NK-92 treated with Interleukin-12 subunit alpha and Interleukin-12 subunit beta, amount 100 ng/mL, for 24 hours (cell line): ENCODE measurements at regions not wholly inside any gene's neighbourhood (a gene's known extent, or its start where the extent isn't known, plus 50 kb on each side); places are given as distances from the start of the nearest gene placed in this dataset.
"Not testable (repeated sequence)": the region's sequence is repeated elsewhere in the genome, so short reads cannot be mapped to it uniquely, and the experiment has no call there.

ENCODE experiments used
- DNase-seq: peaks from one replicate; lab custom pipeline; 2025; lab: John Stamatoyannopoulos, UW

DNA sequence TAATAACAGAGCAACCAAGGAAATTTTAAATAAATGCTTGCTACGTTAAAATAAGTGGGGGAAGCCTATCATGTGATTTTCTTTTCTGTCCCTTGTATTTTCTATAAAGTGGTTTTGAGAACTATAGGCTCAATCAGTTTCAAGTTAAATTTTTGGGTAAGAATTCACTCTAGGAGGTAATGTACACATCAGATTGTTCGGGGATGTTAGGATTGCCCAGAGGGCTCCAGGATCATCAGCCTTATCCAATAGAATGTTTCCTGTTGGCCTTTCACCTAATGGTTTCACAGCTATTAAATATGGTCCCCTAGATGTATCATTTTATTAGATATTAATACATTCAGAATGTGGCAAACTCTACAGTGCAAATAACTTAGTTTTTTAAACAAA, 438.4 kb upstream of the NPVF start:
- no peak for DNase-seq

- no peak for DNase-seq
These were observed 441.0 kb upstream of the NPVF start for GRCh38 chr7:25669281-25669781.

DNA sequence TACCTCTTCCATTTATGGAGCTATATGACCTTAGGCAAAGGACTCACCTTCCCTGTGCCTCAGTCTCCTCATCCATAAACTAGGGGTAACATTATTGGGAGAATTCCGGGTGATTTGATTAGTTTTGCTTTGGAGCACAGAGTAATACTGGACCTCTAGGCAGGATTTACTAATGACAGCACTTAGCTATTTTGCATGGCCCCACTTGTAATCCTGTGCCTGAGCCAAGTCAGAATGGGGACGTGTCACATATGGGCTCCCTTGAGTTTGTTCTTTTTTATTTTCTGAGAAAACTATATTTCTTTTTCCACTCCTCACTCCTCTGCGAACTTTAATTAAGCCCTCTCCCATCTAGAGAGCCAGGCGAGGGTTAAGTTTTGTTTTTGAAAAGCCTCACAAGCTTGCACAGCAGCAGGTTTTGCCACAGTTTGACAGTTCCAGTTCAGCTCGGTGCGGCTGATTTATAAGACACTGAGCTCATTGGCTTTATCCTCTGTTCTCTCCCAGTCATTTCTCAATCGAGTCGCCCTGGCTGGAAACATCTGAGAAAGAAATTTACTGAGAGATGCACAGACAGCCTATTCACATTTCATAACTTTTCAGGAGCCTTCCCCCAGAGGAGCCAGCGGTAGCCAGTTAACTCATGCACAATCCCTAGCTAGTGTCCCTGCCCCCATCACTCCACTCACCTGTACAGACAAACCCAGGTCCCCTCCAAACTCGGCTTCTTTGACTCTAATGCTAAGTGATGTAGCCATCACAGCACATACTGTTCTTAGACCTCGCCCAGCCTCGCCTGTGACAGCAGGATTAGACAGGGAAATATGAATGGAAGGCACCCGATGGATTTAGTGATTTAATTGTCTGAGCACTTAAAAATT, 441.9 kb upstream of the NPVF start:
- no peak for DNase-seq

DNA sequence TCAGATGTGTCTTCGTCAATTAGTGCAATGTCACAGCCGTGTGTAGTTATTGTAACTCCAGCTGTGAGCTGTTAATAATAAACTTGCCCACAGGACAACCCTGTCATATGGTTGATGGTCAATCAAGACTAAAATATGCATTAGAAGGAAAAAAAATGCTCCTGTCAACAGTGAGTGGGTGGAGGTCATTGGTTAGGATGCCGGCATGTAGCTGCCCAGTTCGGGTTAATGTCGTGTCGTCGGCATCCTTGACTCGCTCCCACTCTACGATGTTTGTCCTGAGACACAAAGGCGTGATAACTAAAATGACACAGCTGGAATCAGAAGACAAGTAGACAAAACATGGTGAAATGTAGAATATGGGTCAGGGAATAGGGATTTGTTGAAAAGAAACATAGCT, 442.8 kb upstream of the NPVF start:
- DNase-seq = no peak

DNA sequence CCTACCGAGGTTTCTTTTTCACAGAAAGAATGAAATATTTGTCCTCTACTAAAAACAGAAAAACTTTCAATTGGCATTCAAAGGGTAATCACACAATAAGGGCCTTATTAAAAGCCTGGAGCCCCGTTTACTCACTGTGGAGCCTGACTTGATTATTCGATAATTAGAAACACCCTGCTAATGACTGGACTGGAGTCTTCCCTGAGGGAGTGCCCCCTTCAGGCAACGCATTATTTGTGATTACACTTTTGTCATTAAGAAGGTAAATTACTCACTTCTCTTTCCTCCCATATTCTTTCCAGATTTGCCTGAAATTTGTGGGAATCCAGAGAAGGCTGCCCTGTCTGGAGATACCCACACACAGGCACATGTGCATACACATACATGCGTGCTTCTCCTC, 444.2 kb upstream of the NPVF start:
- no peak for DNase-seq

DNA sequence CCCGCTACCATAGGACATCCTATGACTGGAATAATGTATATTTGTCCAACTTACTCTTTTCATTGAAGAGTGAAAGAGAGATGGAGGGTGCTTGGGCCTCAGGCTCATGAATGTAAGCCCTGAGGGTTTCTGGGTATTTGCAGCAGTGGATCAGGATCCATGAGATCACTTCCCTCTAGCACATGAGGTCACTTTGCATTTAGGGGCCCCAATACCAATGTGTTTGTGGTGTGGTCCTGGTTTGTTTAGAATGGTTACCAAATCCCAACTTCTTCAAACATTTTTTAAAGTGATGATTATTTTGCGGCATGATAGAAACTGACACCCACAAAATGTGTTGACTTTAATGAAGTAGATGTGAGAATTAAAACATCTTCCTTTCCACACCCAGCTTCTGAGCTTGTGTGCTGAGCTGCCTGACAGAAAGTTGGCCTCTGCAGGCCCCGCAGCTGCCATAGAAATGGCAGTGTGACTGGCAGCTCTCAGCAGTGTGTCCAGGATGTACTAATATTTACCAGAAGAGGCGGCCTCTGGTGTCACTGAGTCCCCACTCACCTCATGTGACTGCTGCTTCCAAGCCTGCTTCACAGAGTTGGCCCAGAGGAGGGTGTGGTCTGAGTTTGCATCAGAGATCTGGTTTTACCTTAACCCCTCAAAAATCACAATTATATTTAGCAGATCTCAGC, 447.6 kb upstream of the NPVF start:
- no peak for DNase-seq

DNA sequence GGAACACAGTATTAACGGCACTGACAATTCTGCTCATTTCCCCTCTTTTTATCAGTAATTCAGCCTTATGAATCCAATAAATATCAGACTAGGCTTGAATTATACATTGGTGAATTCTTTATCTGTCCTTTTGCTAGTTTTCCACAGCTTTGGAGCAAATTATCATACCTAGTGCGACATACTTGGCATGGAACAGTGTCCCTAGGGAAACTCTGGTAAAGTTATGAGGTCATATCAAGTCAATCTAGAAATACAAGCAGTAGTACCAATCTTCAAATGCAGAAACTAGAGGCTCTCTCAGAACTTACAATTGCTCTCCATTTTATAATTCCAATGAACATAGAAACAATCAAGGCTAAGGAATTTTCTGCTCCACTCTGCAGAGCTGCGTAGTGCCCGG, 449.3 kb upstream of the NPVF start:
- no peak for DNase-seq

- no peak for DNase-seq
These were observed 449.9 kb upstream of the NPVF start for GRCh38 chr7:25678215-25678614.

GRCh38 chr7:25680636-25681035, 452.4 kb upstream of the NPVF start:
- DNase-seq = no peak

DNA sequence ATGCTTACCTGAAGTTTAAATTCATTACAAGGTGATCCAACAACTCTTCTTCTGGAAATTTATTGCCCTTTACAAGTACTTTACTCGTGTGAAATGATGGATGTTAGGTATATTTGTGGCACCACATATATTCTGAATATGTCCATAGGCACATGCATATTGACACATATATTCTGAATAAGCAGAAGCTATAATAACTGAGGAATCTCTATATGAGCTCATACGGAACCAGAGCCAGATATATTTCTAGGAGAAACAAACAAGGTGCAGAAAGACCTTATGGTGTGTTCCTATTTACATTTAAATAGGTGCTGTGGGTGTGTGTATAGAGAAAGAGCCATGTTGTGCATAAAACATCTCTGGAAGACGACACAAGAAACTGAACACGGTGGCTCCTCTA, 456.1 kb upstream of the NPVF start:
- no peak for DNase-seq

- no peak for DNase-seq
These were observed 458.2 kb upstream of the NPVF start for GRCh38 chr7:25686493-25686892.

GRCh38 chr7:25694211-25694610, 457.8 kb upstream of the NFE2L3 start:
- DNase-seq = no peak

GRCh38 chr7:25694699-25695098, 457.3 kb upstream of the NFE2L3 start:
- no peak for DNase-seq

- DNase-seq = no peak
These were observed 455.4 kb upstream of the NFE2L3 start for GRCh38 chr7:25696571-25696970.

- DNase-seq = no peak
These were observed 453.4 kb upstream of the NFE2L3 start for GRCh38 chr7:25698451-25699113.

DNA sequence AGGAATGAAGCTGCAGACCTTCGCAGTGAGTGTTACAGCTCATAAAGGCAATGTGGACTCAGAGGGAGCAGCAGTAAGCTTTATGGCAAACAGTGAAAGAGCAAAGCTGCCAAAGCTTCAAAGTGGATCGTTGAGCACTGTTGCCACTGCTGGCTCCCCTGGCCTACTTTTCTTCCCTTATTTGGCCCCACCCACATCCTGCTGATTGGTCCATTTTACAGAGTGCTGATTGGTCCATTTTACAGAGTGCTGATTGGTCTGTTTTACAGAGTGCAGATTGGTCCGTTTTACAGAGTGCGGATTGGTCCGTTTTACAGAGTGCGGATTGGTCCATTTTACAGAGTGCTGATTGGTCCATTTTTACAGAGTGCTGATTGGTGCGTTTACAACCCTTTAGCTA, 451.9 kb upstream of the NFE2L3 start:
- DNase-seq = not testable (repeated sequence)

GRCh38 chr7:25704413-25704812, 447.6 kb upstream of the NFE2L3 start:
- no peak for DNase-seq

DNA sequence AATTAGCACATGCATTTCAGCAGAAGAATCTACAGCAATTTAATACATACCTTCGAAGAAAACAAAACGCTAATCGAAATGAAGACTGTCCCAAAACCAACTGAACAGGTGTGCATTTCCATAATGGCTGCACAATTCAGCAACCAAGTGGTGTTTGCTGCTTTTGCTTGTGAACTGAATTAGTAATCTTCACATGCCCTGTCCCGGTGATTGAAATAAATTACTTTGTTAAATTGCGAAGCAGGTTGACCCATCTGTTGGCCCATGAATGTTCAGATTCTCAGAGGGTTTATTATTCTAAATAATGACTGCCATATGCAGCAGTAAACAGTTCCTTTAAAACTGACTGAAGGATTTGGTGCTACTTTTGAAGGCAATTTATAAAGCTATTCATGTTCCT, 445.2 kb upstream of the NFE2L3 start:
- DNase-seq = no peak

- DNase-seq = no peak
These were observed 444.0 kb upstream of the NFE2L3 start for GRCh38 chr7:25707768-25708620.

DNA sequence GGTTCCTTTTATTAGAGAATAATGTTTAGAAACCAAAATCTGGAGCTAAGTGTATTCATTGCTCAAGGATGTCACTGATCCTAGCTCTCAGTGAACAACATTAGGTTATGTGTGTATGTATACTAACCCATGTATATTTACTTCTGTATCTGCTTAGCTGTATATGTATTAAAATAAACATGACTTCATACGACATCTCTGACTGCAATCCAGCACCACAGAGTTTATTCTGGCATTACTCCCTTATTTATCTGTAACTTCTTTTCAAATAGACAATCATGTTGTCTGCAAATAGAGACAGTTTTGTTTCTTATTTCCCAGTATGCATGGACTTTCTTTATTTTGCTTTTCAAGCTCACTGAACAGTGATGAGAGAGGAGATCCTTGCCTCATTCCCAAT, 441.0 kb upstream of the NFE2L3 start:
- DNase-seq = no peak

- DNase-seq = no peak
These were observed 440.1 kb upstream of the NFE2L3 start for GRCh38 chr7:25711940-25712339.

DNA sequence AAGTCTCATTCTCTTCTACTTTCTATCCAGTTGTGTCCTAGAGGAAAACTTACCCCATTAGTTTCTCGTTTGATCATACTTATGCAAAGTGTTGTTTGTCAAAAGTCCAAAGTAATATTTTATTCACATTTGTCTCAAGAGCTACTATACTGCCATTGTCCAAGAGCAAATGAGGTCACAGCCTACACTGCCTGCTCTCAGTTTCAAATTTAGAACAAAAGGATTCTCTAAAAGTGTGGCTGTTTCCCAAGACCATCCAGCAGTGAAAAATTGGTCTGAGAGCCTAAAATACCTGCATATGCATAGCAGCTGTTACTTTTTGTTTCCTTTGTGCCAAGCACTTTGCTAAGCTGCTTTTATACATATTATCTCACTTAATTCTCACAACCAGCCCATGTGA, 439.5 kb upstream of the NFE2L3 start:
- no peak for DNase-seq
